ENCODE measurements at regions not wholly inside any gene's neighbourhood (a gene's known extent, or its start where the extent isn't known, plus 50 kb on each side); places are given as distances from the start of the nearest gene placed in this dataset.

GRCh38 chr13:81795710-81796109, 1454.8 kb upstream of the SPRY2 start:
- Histone ChIP-seq H3K27me3 (no peaks in the 10 kb centered on the region), H3K4me3 (no peak overlapping the region), H3K9me3 (no peaks in the 10 kb centered on the region), H3K36me3 (no peaks in the 10 kb centered on the region), H3K27ac (no peak overlapping the region), H3K4me1 (no peaks in the 10 kb centered on the region)
- no peak for ATAC-seq
- WGBS, 2 donors (ENCODE audit: low coverage in 1 of 2), result 59 to 63% methylated on average over 1 of the region's 1 CpG
- TF ChIP-seq POLR2A (IDR thresholded peaks at IDR 0.05) (no peak), POLR2AphosphoS5 (IDR thresholded peaks at IDR 0.05) (no peak), EP300 (IDR thresholded peaks at IDR 0.05) (no peak), CTCF (IDR thresholded peaks at IDR 0.05) (no peak)

- no peaks in the 10 kb centered on the region for H3K4me1 ChIP-seq
- WGBS, 2 donors (ENCODE audit: low coverage in 1 of 2), result 7 to 22% methylated on average over 1 of the region's 1 CpG
- no peaks in the 10 kb centered on the region for H3K36me3 ChIP-seq
- no peak for TF ChIP-seq CTCF (IDR thresholded peaks at IDR 0.05)
- no peak for TF ChIP-seq POLR2A (IDR thresholded peaks at IDR 0.05)
- no peak for TF ChIP-seq POLR2AphosphoS5 (IDR thresholded peaks at IDR 0.05)
- no peak for TF ChIP-seq EP300 (IDR thresholded peaks at IDR 0.05)
- no peak overlapping the region for H3K4me3 ChIP-seq
- no peak for ATAC-seq
- H3K27me3 ChIP-seq, result no peaks in the 10 kb centered on the region
- H3K27ac ChIP-seq, result no peak overlapping the region
- H3K9me3 ChIP-seq, result no peaks in the 10 kb centered on the region
Observed at GRCh38 chr13:81791641-81792040, 1450.7 kb upstream of the SPRY2 start.

- Histone ChIP-seq H3K4me1 (no peaks in the 10 kb centered on the region), H3K27me3 (no peaks in the 10 kb centered on the region), H3K9me3 (no peaks in the 10 kb centered on the region), H3K27ac (no peak overlapping the region), H3K36me3 (no peaks in the 10 kb centered on the region), H3K4me3 (no peak overlapping the region)
- TF ChIP-seq CTCF (IDR thresholded peaks at IDR 0.05), result no peak
- no peak for TF ChIP-seq POLR2A (IDR thresholded peaks at IDR 0.05)
- TF ChIP-seq POLR2AphosphoS5 (IDR thresholded peaks at IDR 0.05), result no peak
- no peak for TF ChIP-seq EP300 (IDR thresholded peaks at IDR 0.05)
- ATAC-seq, result no peak
- WGBS, 2 donors (ENCODE audit: low coverage in 1 of 2), result 86 to 100% methylated on average over 1 to 3 of the region's 3 CpGs
Observed at GRCh38 chr13:81781471-81781870, 1440.5 kb upstream of the SPRY2 start.

- Histone ChIP-seq H3K27me3 (no peaks in the 10 kb centered on the region), H3K36me3 (no peaks in the 10 kb centered on the region), H3K9me3 (no peaks in the 10 kb centered on the region), H3K4me3 (no peak overlapping the region), H3K4me1 (no peaks in the 10 kb centered on the region), H3K27ac (no peak overlapping the region)
- TF ChIP-seq CTCF (IDR thresholded peaks at IDR 0.05), result no peak
- TF ChIP-seq EP300 (IDR thresholded peaks at IDR 0.05), result no peak
- no peak for TF ChIP-seq POLR2A (IDR thresholded peaks at IDR 0.05)
- no peak for TF ChIP-seq POLR2AphosphoS5 (IDR thresholded peaks at IDR 0.05)
- no peak for ATAC-seq
Observed at GRCh38 chr13:81779876-81780275, 1439.0 kb upstream of the SPRY2 start.

- no peak for TF ChIP-seq POLR2A (IDR thresholded peaks at IDR 0.05)
- no peak for TF ChIP-seq POLR2AphosphoS5 (IDR thresholded peaks at IDR 0.05)
- TF ChIP-seq CTCF (IDR thresholded peaks at IDR 0.05), result no peak
- no peak for ATAC-seq
- no peak overlapping the region for H3K4me3 ChIP-seq
- no peaks in the 10 kb centered on the region for H3K4me1 ChIP-seq
- H3K27ac ChIP-seq, result no peak overlapping the region
- H3K9me3 ChIP-seq, result no peaks in the 10 kb centered on the region
- WGBS, 2 donors (ENCODE audit: low coverage in 1 of 2), result 93 to 100% methylated on average over 1 of the region's 1 CpG
- H3K36me3 ChIP-seq, result no peaks in the 10 kb centered on the region
- no peaks in the 10 kb centered on the region for H3K27me3 ChIP-seq
Observed at GRCh38 chr13:81778350-81778749, 1437.4 kb upstream of the SPRY2 start.

Data from gastroesophageal sphincter (tissue), 4 donors.